AG09319 (cell line): ENCODE measurements at regions not wholly inside any gene's neighbourhood (a gene's known extent, or its start where the extent isn't known, plus 50 kb on each side); places are given as distances from the start of the nearest gene placed in this dataset.
A peak's percentile ranks its signal among the peaks of the same experiment; 100 is the strongest.

Source experiments
- DNase-seq: peaks from one replicate; pipeline ENCODE4 v3.0.0-alpha.2; 2010; ENCODE audit warnings: low read depth; ENCODE audit errors: extremely low read depth
- TF ChIP-seq, protein P1 (sequence below): IDR thresholded peaks from 2 replicates; pipeline ENCODE4 v1.5.1; 2011; ENCODE audit warnings: low read depth, mild to moderate bottlenecking, inconsistent platforms, low read length, moderate library complexity

DNA sequence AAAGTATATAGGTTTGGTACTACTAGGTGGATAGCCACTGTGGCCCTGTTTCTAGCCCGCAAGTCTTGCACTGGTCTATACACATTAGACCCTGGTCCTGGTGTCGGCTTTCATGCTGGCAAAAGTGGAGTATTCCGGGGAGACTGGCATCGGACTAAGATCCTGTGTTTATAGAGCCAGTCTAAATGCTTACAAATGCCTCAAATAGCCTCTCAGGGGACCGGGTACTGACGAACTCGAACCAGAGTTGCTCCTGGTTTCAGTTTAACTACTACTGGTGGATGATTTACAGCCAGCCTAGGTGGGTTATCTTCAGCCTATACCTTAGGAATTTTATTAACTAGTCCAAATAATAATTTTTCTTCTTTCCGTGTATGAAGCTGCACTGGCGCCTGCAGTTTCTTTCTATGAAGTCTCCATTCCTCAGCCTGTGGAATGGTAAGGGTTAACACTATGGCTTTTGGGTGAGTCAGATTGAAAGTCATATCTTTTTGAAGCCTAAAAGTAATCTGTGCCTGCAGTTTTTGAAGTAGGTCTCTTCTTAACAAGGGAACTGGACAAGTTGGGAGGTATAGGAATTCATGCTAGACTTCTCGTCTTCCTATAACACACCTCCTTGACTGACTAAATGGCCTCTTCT, 51.3 kb downstream of the OR10H4 start:
- TF ChIP-seq, protein P1, sequence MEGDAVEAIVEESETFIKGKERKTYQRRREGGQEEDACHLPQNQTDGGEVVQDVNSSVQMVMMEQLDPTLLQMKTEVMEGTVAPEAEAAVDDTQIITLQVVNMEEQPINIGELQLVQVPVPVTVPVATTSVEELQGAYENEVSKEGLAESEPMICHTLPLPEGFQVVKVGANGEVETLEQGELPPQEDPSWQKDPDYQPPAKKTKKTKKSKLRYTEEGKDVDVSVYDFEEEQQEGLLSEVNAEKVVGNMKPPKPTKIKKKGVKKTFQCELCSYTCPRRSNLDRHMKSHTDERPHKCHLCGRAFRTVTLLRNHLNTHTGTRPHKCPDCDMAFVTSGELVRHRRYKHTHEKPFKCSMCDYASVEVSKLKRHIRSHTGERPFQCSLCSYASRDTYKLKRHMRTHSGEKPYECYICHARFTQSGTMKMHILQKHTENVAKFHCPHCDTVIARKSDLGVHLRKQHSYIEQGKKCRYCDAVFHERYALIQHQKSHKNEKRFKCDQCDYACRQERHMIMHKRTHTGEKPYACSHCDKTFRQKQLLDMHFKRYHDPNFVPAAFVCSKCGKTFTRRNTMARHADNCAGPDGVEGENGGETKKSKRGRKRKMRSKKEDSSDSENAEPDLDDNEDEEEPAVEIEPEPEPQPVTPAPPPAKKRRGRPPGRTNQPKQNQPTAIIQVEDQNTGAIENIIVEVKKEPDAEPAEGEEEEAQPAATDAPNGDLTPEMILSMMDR, result no peak
- DNase-seq, result no peak

DNA sequence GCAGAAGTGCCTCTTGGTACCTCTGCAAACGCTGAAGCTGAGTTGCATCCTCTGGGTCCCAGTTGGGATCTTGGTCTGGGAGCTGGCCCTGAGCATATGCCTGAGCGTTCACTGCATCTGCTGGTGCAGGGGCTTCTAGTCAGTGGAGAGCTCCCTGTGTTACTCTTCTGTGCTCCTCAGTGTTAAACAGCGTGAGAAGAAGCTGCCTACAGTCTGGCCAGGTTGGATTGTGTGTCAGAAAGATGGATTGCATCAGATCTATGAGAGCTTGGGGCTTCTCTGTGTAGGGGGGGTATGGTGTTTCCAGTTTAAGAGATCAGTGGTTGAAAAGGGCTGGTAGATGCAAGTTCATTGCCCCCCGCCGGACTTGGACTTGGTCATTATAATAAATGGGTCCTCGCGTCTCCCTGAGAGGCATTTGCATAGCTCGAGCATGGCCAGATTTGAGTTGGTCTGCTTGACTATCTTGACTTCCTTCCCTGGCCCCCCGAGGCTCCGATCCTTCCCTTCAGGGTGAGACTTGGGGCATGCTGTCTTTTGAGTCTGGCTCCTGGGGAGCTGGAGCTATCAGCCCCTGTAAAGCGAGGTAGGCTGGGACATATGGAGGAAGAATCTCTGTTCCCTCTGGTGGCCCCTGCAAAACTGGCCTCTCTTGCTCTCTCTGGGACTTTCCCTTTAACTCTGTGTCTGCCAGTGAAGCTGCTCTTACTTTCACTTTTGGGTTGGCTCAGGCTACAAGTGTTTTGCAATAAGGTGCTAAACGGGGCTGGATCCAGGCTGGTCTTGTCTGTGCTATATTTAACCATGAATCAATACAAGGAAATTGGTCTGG, 52.9 kb downstream of the OR10H4 start:
- DNase-seq, result peak; percentile 35
- TF ChIP-seq, protein P1, result no peak

DNA sequence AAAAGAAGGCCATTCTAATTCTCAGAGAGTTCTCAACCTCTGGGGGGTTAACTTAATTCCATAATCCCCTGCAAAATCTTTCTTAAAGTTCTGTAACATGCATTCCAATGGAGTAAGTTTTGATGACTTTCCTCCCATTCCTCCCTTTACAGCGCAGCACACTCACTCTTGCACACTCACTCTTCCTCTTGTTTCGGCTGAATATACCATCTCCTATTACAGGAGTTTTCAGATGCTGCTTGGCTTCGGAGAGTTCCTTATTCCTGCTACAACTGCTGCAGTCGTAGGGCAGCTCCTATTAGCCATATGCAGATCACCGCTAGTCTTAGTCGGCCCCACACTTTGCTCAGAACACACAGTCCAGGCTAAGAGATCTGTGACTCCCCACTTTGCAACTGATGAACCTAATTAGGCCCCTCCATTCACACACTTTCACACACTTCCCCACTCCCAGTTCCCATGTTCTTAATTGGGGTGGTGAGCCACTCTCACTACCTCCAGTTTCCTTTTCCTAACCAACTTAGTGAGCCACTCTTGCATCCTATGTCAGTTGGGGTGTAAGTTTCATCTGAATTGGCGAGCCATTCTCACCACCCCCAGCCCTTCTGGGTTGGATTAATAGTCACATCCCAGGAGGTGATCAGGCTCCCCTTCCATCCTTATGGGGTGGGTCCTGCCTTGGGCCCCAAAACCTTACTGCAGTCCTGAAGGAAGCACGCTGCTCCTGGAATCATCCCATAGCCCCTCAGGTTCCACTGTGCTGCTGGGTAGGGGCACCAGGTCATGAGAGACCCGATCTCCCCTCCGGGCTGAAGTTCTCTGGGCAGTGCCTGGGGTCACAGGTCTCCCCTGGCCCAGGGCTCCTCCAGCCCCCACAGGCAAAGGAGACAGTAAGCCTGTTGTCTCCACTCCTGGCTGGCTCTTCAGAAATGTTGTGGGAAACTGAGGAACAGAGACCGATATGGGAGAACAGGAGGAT, 53.9 kb downstream of the OR10H4 start:
- TF ChIP-seq, protein P1, result no peak
- no peak for DNase-seq

DNA sequence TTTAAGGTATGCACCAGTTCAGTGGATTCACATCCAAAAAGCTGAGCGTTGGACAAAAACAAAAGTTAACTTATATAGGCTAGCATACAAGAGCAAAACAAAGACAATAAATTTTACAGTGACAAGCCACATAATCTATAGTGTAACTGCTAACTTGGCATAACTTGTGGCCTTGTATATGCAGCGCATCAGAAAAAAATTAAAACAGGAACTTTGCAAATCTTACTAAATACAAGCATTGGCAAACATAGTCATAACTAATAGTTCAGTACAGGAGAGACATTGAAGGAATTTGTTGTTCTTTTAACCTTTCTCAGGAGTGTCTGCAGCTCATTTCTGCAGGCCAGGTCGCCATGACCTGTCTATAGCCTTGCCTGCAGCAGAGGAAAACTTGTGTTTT, 54.6 kb downstream of the OR10H4 start:
- TF ChIP-seq, protein P1, result no peak
- no peak for DNase-seq

DNA sequence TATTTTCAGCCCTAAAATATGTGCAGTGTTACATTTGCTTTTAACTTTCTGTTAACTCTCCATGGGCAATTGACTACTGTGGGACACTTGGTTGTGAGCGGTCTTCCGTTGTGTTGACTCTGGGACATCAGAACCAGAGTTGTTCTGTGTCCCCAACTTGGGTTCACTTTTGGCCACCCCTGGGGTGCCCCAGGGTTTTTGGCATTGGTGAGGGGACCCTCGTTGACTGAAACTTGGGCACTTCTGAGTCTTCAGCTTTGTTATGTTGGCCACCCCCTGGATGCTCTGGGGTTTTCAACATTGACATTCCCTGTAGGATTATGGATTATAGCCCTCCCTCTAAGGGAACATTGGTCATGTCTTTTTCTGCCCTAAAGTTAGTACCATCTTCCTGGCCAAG, 57.1 kb downstream of the OR10H4 start:
- DNase-seq, result no peak
- TF ChIP-seq, protein P1, result no peak

DNA sequence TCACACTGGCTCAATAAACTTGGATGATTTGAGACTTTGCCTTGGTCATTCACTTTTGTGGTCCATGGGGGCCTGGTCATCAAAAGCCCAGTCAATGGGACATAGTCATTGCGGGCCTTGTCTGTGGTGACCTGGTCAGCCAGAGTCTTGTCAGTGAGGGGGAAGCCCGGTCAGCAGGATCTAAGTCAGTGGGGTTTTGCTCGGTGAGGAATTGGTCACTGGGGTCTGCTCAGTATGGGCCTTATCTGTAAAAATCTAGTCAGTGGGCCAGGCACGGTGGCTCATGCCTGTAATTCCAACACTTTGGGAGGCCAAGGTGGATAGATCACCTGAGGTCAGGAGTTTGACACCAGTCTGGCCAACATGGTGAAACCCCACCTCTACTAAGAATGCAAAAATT, 63.7 kb upstream of the TPM4 start:
- DNase-seq, result no peak
- TF ChIP-seq, protein P1, result no peak
